ENCODE measurements at regions not wholly inside any gene's neighbourhood (a gene's known extent, or its start where the extent isn't known, plus 50 kb on each side); places are given as distances from the start of the nearest gene placed in this dataset.

- ATAC-seq (no peak), DNase-seq (ENCODE audit: low spot score) (no peak)
These were observed 155.9 kb downstream of the BARHL2 start for GRCh38 chr1:90561103-90561783.

GRCh38 chr1:90558754-90559378, 158.2 kb downstream of the BARHL2 start:
- DNase-seq (ENCODE audit: low spot score) (no peak), ATAC-seq (no peak)

GRCh38 chr1:90558126-90558525, 159.0 kb downstream of the BARHL2 start:
- DNase-seq (ENCODE audit: low spot score) (no peak), ATAC-seq (no peak)

- ATAC-seq (no peak), DNase-seq (ENCODE audit: low spot score) (no peak)
These were observed 159.4 kb downstream of the BARHL2 start for GRCh38 chr1:90557706-90558105.

- ATAC-seq (no peak), DNase-seq (ENCODE audit: low spot score) (no peak)
These were observed 166.3 kb downstream of the BARHL2 start for GRCh38 chr1:90550626-90551406.

GRCh38 chr1:90544356-90544755, 172.7 kb downstream of the BARHL2 start:
- no peak for ATAC-seq
- DNase-seq (ENCODE audit: low spot score), result no peak

GRCh38 chr1:90537606-90538362, 179.3 kb downstream of the BARHL2 start:
- ATAC-seq (no peak), DNase-seq (ENCODE audit: low spot score) (no peak)

GRCh38 chr1:90534663-90535295, 182.3 kb downstream of the BARHL2 start:
- no peak for DNase-seq (ENCODE audit: low spot score)
- no peak for ATAC-seq

GRCh38 chr1:90534116-90534515, 183.0 kb downstream of the BARHL2 start:
- no peak for ATAC-seq
- DNase-seq (ENCODE audit: low spot score), result no peak

GRCh38 chr1:90526954-90527353, 190.1 kb downstream of the BARHL2 start:
- no peak for ATAC-seq
- no peak for DNase-seq (ENCODE audit: low spot score)

GRCh38 chr1:90522432-90522831, 194.7 kb downstream of the BARHL2 start:
- ATAC-seq (no peak), DNase-seq (ENCODE audit: low spot score) (no peak)

GRCh38 chr1:90513956-90514355, 203.1 kb downstream of the BARHL2 start:
- DNase-seq (ENCODE audit: low spot score), result no peak
- ATAC-seq, result no peak

- ATAC-seq (no peak), DNase-seq (ENCODE audit: low spot score) (no peak)
These were observed 204.7 kb downstream of the BARHL2 start for GRCh38 chr1:90512441-90512840.

- DNase-seq (ENCODE audit: low spot score) (no peak), ATAC-seq (no peak)
These were observed 207.0 kb downstream of the BARHL2 start for GRCh38 chr1:90510143-90510542.

- ATAC-seq (peak; percentile 81), DNase-seq (ENCODE audit: low spot score) (no peak)
These were observed 207.7 kb downstream of the BARHL2 start for GRCh38 chr1:90509225-90510048.

GRCh38 chr1:90508376-90509167, 208.5 kb downstream of the BARHL2 start:
- no peak for DNase-seq (ENCODE audit: low spot score)
- no peak for ATAC-seq

GRCh38 chr1:90507173-90507572, 209.9 kb downstream of the BARHL2 start:
- DNase-seq (ENCODE audit: low spot score) (no peak), ATAC-seq (no peak)

- ATAC-seq (no peak), DNase-seq (ENCODE audit: low spot score) (no peak)
These were observed 211.3 kb downstream of the BARHL2 start for GRCh38 chr1:90505806-90506205.

- DNase-seq (ENCODE audit: low spot score), result no peak
- ATAC-seq, result no peak
These were observed 212.6 kb downstream of the BARHL2 start for GRCh38 chr1:90504509-90504908.
